22Rv1 (cell line): ENCODE measurements at regions not wholly inside any gene's neighbourhood (a gene's known extent, or its start where the extent isn't known, plus 50 kb on each side); places are given as distances from the start of the nearest gene placed in this dataset.
"Not testable (repeated sequence)": the region's sequence is repeated elsewhere in the genome, so short reads cannot be mapped to it uniquely, and the experiment has no call there.

ENCODE experiments used
- CTCF ChIP-seq: fragments of 450-650 bp; IDR thresholded peaks from 2 replicates; pipeline ENCODE4 v1.5.1; 2017; ENCODE audit warnings: mild to moderate bottlenecking
- ZFX ChIP-seq: fragments of 450-650 bp; IDR thresholded peaks from 2 replicates; pipeline ENCODE4 v1.6.1; 2017; ENCODE audit warnings: antibody characterized with exemption, borderline replicate concordance

DNA sequence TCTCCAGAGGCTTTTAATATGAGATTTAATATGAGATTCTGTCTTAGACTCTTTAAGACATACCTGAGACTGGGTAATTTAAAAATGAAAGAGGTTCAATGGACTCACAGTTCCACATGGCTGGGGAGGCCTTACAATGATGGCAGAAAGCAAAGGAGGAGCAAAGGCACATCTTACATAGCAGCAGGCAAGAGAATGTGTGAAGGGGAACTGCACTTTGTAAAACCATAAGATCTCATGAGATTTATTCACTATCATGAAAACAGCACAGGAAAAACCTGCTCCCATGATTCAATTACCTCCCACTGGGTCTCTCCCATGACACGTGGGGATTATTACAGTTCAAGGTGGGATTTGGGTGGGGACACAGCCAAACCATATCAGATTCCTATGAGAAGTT, 79.2 kb upstream of the DTNBP1 start:
- TF ChIP-seq CTCF, ZFX: not testable (repeated sequence)
